Activated naive CD4-positive, alpha-beta T cell treated with Interleukin-2 at 50 U/mL for 16 hours (primary cell): ENCODE measurements at regions not wholly inside any gene's neighbourhood (a gene's known extent, or its start where the extent isn't known, plus 50 kb on each side); places are given as distances from the start of the nearest gene placed in this dataset.
"Not testable (repeated sequence)": the region's sequence is repeated elsewhere in the genome, so short reads cannot be mapped to it uniquely, and the experiment has no call there.

Experiments used
- DNase-seq: peaks from one replicate; pipeline ENCODE4 v3.0.0-alpha.2; 2020

- no peak for DNase-seq
These were observed 496.5 kb upstream of the SOX11 start for GRCh38 chr2:5195636-5196035.

DNA sequence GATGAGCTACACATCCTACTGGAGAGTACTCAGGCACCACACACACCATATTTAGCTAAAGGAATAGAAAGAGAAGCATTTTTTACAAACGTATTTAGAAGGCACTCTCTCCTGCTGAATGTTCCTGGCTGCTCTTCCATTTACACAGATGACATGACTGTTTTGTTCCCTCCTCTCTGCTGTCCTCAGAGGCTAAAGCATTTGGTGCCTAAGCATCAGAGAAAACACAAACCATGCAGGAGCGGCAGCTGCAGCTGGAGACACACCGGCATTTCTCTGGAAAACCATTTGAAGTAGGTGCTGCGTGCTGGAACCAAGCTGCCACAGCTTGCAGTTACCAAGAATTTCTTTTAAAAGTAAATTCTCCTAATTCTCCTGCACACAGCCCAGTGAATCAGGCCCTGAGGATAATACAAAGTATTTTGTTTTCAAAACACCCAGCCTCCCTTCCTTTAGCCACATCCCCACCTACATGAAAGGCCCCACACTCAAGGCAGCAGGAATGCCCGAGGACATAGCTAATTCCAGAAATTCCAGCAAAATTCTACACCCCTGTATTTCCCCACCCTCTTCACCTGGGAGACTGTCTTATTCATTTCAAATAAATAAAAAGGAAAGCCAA lies 488.9 kb upstream of the SOX11 start:
- no peak for DNase-seq

- DNase-seq: not testable (repeated sequence)
These were observed 485.4 kb upstream of the SOX11 start for GRCh38 chr2:5206742-5207141.

DNA sequence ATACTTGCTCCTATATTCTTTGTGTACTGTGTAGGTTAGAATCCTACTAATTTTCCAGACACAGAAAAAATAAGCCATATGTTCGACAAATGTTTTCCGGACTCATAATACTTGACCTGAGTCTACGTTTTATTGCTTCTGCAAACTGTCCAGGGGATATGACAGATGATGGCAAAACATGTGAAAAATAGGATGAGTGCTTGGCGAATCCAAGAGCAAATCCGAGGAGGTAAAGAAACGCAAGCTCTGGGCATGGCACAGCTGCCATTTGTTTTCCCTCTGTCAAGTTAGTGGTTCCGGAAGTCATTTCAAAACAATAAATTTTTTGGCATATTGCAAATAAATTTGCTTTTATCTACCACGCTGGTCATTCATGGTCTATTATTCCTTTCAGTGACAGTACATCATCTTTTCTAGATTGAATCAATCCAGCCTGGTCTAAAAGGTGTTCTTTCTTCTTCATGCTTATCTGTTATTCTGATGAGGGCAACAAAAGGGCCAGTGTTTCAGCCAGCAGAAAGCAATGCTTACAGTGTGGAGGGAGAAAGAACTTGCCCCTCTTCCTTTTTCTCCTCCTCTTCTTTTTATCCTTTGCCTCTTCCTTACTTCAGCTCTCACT lies 476.1 kb upstream of the SOX11 start:
- no peak for DNase-seq

GRCh38 chr2:5227062-5227699 lies 465.0 kb upstream of the SOX11 start:
- no peak for DNase-seq

DNA sequence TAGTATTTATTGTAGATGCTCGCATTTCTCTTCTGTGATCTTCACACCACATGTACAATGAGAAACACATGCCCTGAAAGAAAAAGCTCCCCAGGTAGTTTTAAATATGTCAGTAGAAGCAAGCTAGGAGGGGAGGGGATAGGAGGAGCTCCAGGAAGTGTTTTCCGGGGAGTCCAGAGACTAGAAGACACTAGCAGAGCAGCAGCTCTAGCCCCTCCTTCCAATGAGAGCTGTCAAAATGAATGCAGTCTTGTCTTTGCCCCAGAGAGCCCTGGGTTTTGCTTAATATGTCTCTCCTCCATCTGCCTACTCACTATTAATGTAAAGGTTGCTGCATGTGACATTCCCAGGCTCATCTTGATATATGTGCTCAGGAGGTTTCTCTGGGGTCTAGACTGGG lies 462.6 kb upstream of the SOX11 start:
- DNase-seq: no peak

GRCh38 chr2:5230444-5230843 lies 461.7 kb upstream of the SOX11 start:
- no peak for DNase-seq

DNA sequence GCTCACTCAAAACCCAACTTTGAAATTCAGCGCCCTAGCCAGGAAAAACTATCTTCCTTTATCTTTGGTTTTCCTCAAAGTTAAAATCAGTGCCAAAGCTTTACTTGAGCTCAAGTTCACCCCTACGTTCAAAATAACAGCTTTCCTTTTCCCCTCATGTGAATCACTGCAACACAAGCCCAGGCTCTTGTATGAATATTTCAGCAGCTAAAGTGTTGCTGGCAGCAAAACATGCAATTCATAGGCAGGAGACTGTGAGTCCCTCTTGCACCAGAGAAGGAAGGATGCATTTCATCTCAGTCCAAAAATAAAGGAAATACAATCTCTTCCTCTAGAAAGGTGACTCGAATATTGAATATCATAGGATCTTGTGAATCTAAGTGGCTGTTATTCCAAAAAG lies 461.3 kb upstream of the SOX11 start:
- DNase-seq: no peak

GRCh38 chr2:5231287-5231686 lies 460.9 kb upstream of the SOX11 start:
- no peak for DNase-seq

DNA sequence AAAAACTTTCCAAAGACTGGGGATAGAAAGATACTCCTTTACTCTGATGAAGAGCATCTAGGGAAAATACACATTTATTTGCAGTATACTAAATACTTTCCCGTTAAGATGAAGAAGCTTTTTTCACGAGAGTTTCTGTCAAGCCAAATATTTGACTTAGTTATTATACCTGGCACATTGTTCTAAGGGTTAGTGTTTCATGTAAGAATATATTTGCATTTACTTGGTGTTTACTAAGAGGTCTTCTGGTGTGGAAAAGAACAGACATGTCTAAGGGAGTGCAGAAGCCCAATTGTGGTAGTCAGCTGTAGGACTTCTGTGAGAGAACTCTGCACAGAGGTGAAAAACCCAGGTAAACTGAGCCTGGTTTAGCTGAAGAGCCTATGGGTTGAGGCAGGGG lies 457.6 kb upstream of the SOX11 start:
- no peak for DNase-seq

DNA sequence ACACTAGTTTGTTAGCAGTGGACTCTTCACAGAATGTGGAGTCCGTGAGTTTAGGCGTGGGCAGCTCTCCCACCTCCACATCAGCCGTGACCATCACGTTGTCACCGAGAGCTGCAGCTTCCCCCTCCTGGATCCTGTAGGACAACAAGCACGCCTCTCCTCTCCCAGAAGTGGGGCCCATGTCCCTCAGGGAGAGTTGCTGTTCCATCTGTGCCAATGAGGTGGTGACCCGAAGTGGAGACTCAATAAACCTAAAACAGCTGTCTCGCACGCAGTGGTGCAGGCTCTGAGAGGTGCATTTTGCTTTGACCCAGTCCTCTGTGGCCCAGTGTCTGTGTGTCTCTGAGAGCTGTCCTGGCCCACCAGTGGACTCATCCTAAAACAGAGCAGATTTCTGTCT lies 456.5 kb upstream of the SOX11 start:
- DNase-seq: no peak

GRCh38 chr2:5236249-5236648 lies 455.9 kb upstream of the SOX11 start:
- no peak for DNase-seq

GRCh38 chr2:5242751-5243150 lies 449.4 kb upstream of the SOX11 start:
- DNase-seq: no peak

- DNase-seq: no peak
These were observed 441.7 kb upstream of the SOX11 start for GRCh38 chr2:5250482-5250881.

GRCh38 chr2:5253263-5253662 lies 438.9 kb upstream of the SOX11 start:
- no peak for DNase-seq

DNA sequence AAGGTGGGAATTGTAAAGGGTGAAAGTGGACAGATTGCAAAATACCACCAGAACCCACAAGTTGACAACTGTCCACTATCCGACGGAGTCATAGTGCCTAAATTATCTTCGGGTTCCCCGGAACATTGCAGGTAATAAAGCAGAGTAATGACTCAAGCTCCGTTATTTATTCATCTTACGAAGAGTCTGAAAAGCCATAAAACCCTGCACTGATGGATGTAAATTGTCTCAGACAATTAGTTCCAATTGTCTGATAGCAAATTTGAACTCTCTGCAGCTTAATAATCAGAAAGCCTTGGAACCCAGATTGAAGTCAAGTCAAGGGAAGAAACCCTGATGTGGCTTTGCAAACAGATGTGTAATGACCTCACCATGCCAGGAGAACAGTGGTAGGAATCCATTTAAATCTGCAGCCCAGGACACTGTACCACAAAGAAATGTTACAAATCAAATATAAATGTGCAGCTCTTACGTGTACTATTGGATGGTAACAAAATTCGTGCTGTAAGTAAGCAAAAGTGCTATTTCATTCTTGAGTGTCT lies 437.3 kb upstream of the SOX11 start:
- DNase-seq: no peak

- no peak for DNase-seq
These were observed 428.9 kb upstream of the SOX11 start for GRCh38 chr2:5263291-5263690.

- no peak for DNase-seq
These were observed 427.8 kb upstream of the SOX11 start for GRCh38 chr2:5264361-5264760.

GRCh38 chr2:5285061-5285460 lies 407.1 kb upstream of the SOX11 start:
- DNase-seq: no peak

DNA sequence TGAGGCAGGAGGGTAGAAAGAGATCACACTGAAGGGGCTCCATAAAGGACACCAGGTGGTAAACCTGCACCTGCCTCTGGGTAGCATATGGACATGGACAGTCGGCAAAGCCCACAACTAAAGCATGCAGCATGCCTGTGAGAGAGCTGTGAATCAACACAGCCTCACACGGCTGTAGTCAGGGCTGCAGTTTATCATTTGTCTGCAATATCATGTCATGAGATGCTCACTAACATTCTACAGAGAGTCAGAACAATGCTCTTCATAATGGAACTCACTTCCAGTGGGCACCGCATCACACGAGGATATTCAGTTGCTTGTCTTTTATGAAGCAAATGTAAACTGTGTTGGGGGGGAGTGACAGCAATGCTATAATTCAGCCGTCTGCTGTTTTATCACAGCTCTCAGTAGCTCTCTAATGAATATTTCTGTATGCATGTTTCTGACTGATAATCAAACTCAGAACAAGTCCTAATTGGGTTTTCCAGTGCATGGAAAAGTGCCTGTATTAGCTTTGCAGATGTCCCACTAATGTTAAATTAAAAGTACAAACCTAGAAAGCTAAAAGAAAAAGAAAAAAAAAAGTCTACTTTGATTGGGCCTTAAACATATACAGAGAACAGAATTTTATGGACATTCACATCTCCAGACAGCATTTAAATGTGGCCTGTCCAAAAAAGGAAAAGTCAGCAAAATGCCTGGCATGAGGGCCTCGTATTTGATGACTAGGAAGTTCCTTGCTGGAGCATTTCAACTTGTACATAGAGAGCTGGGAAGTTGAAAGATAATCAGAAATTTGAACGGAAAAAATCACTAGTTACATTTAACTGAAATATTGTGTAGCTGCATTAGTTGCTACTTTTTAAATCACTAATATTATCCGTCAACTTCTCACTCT lies 406.1 kb upstream of the SOX11 start:
- DNase-seq: no peak

GRCh38 chr2:5287558-5288334 lies 404.4 kb upstream of the SOX11 start:
- DNase-seq: no peak

DNA sequence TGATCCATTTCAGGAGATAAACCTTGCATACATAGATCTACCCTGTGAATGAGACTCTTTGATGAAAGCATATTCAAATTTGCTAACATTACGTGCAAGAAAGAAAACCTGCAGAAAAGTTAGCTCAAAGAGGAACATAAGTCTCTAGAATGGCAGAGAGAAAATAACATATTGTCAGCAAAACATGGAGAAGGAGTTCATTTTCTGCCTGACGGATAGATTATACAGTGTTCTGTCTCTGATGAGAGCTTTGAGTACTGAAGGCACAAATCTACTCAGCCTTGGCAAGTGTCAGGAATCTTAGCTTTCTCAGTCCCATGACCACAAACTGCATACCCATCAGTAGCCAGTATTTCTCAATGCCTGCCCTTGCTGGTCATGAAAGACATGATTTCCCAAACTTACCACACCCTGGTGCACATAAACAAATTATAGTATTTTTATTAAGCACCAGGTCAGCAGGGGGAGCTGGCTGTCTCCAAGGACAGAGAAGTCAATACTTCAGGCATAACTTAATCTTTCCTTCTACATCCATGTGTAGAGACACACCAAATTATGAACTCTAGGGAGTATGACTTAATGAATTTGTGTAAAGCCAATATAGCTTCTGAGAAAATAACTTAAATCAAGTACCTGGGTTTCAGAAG lies 401.2 kb upstream of the SOX11 start:
- DNase-seq: no peak
